ENCODE measurements at regions not wholly inside any gene's neighbourhood (a gene's known extent, or its start where the extent isn't known, plus 50 kb on each side); places are given as distances from the start of the nearest gene placed in this dataset.
"Not testable (repeated sequence)": the region's sequence is repeated elsewhere in the genome, so short reads cannot be mapped to it uniquely, and the experiment has no call there.

- ChIA-PET POLR2A (no interaction called here), CTCF (no interaction called here)
- no peak for DNase-seq (ENCODE audit: extremely low spot score)
- TF ChIP-seq CTCF (IDR thresholded peaks at IDR 0.05; ENCODE audit: control extremely low read depth, extremely low read depth, low read depth, missing control alignments), result no peak
These were observed 344.9 kb upstream of the PIK3R1 start for GRCh38 chr5:67870662-67871061.

- POLR2A ChIA-PET; CTCF ChIA-PET; DNase-seq (ENCODE audit: extremely low spot score): not testable (repeated sequence)
These were observed 351.2 kb upstream of the PIK3R1 start for GRCh38 chr5:67864335-67864734.

- CTCF ChIA-PET, result no interaction called here
- POLR2A ChIA-PET, result no interaction called here
- no peak for TF ChIP-seq CTCF (IDR thresholded peaks at IDR 0.05; ENCODE audit: control extremely low read depth, extremely low read depth, low read depth, missing control alignments)
- no peak for DNase-seq (ENCODE audit: extremely low spot score)
These were observed 357.0 kb upstream of the PIK3R1 start for GRCh38 chr5:67858471-67859031.

GRCh38 chr5:67857502-67857901, 358.1 kb upstream of the PIK3R1 start:
- ChIA-PET POLR2A (no interaction called here), CTCF (interaction anchor here (1.0 to 1.5 kb wide), 2 partner anchors 10 to 18 kb away, joined by 3 read pairs; no protein-coding TSS in a partner anchor)
- DNase-seq (ENCODE audit: extremely low spot score), result no peak
- no peak for TF ChIP-seq CTCF (IDR thresholded peaks at IDR 0.05; ENCODE audit: control extremely low read depth, extremely low read depth, low read depth, missing control alignments)

- no peak for DNase-seq (ENCODE audit: extremely low spot score)
- POLR2A ChIA-PET, result interaction anchor here (0.7 kb wide), 1 partner anchor 803 kb away, joined by 4 read pairs; no protein-coding TSS in a partner anchor
- CTCF ChIA-PET, result no interaction called here
- no peak for TF ChIP-seq CTCF (IDR thresholded peaks at IDR 0.05; ENCODE audit: control extremely low read depth, extremely low read depth, low read depth, missing control alignments)
These were observed 360.0 kb upstream of the PIK3R1 start for GRCh38 chr5:67855523-67855922.

GRCh38 chr5:67850906-67851305, 364.6 kb upstream of the PIK3R1 start:
- CTCF ChIA-PET; POLR2A ChIA-PET; DNase-seq (ENCODE audit: extremely low spot score): not testable (repeated sequence)

GRCh38 chr5:67844924-67845323, 370.6 kb upstream of the PIK3R1 start:
- TF ChIP-seq CTCF (IDR thresholded peaks at IDR 0.05; ENCODE audit: control extremely low read depth, extremely low read depth, low read depth, missing control alignments), result no peak
- ChIA-PET CTCF (no interaction called here), POLR2A (no interaction called here)
- no peak for DNase-seq (ENCODE audit: extremely low spot score)

- CTCF ChIA-PET, result no interaction called here
- POLR2A ChIA-PET, result no interaction called here
These were observed 372.8 kb upstream of the PIK3R1 start for GRCh38 chr5:67842806-67843205.

GRCh38 chr5:67837225-67837624, 378.3 kb upstream of the PIK3R1 start:
- POLR2A ChIA-PET; DNase-seq (ENCODE audit: extremely low spot score); CTCF ChIA-PET: not testable (repeated sequence)

More at GRCh38 chr5:67842806-67843205, 372.8 kb upstream of the PIK3R1 start:
- TF ChIP-seq CTCF (IDR thresholded peaks at IDR 0.05; ENCODE audit: control extremely low read depth, extremely low read depth, low read depth, missing control alignments), result no peak
- no peak for DNase-seq (ENCODE audit: extremely low spot score)

GRCh38 chr5:67836496-67836895, 379.1 kb upstream of the PIK3R1 start:
- CTCF ChIA-PET; POLR2A ChIA-PET; DNase-seq (ENCODE audit: extremely low spot score): not testable (repeated sequence)

All from GM10248 (cell line).